GM18505 (cell line): ENCODE measurements at regions not wholly inside any gene's neighbourhood (a gene's known extent, or its start where the extent isn't known, plus 50 kb on each side); places are given as distances from the start of the nearest gene placed in this dataset.
A peak's percentile ranks its signal among the peaks of the same experiment; 100 is the strongest.

Experiments used
- ATAC-seq: cut with Tn5 transposase; IDR thresholded peaks from one replicate; pipeline ENCODE4 v1.9.1; 2021; ENCODE audit not compliant: unreplicated experiment
- POLR2A ChIP-seq: IDR thresholded peaks from 4 replicates; pipeline ENCODE4 v1.6.1; 2011; ENCODE audit warnings: borderline replicate concordance; ENCODE audit not compliant: insufficient read depth, insufficient read length; ENCODE audit errors: extremely low read depth

DNA sequence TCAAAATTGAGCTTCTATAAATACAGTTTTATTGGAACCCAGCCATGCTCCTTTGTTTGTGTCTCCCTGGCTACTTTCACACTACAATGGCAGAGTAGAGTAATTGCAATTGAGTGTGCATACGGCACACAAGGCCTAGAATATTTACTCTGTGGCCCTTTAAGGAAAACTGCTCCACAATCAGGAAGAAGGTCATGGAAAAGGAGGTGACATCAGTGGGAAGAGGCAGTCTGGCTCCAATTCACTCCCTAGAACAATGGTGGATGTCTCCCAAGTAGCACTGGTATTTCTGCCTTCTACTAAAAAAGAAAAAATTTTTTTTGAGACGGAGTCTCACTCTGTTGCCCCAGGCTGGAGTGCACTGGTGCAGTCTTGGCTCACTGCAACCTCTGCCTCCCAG, 51.3 kb downstream of the KRTAP19-8 start:
- ATAC-seq, result no peak
- TF ChIP-seq POLR2A, result no peak

- TF ChIP-seq POLR2A, result no peak
- no peak for ATAC-seq
Observed at GRCh38 chr21:30984889-30985288, 53.4 kb downstream of the KRTAP19-8 start.

- no peak for ATAC-seq
- no peak for TF ChIP-seq POLR2A
Observed at GRCh38 chr21:30981403-30981802, 56.9 kb downstream of the KRTAP19-8 start.

DNA sequence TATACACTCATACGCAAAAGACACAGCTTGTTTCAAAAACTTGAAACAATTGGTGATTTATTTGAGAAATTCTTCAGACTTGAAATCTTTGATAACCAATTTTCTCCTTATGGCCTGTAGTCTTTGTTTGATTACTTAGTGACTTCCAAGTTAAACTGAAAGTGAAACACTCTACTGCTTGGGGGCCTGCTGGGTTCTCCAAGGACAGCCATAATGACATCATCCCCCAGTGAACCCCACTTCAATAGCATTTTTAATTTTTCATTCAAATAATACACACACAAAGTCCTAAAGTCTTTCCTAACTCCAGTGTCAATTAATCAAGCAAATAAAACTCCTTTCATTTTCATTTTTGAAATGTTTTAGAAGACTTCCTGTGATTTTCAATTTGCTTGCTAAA, 59.2 kb downstream of the KRTAP19-8 start:
- ATAC-seq, result no peak
- TF ChIP-seq POLR2A, result no peak

DNA sequence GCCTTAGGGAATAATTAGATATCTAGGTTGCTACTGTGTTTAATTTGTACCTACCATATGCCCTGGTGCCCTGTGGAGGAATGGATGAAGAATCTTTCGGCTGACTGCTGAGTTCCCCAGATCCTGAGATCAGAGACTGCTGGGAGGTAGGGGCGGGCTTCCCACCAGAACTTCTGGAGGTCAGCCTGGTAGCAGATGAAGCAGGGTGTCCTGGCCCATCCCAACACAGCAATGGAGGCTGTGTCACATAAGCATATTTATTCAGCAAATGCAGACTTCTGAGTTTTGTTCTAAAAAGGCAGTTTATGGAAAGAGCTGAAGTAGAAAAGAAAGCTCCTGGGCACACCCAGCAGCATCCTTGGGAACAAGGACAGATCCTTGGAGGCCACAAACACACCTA, 74.0 kb downstream of the KRTAP19-8 start:
- no peak for TF ChIP-seq POLR2A
- no peak for ATAC-seq

DNA sequence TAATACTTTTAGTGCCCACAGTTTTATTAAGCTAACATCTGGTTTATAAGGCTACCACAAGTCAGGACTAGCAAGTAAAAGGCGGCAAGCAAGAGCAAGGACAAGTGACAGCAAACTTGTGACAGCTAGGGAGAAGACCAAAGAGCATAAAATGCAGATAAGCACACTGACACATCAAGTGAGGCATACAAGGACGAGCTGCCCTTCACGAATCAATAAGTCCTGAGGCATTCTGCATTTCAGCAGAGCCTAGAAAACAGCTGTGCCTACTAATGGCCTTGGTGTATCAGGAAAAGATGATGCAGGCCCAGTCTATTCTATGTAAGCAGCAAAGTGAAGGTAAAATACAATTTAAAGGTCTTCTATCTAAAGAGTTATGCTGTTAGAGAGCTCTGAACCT, 74.8 kb downstream of the KRTAP19-8 start:
- no peak for ATAC-seq
- no peak for TF ChIP-seq POLR2A

GRCh38 chr21:30962013-30962412, 76.3 kb downstream of the KRTAP19-8 start:
- peak; percentile 52 for ATAC-seq

DNA sequence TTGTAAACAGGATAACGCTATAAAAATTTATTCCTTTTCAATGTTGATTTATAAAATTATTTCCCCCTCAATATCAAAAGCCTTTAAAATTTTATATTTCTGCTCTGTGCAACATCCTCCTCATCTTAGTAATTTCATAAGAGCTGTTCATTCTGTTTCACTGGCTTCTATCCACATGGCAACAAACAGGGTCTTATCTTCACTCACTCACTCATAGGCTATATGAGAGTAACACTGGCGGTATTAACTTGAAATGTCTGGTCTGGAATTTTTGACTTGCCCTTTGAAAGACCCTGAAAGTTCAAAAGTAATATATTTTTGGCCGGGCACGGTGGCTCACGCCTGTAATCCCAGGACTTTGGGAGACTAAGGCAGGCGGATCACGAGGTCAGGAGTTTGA, 77.4 kb upstream of the KRTAP11-1 start:
- no peak for TF ChIP-seq POLR2A
- no peak for ATAC-seq

More at GRCh38 chr21:30962013-30962412, 76.3 kb downstream of the KRTAP19-8 start:
- TF ChIP-seq POLR2A, result no peak

GRCh38 chr21:30957010-30957409, 75.6 kb upstream of the KRTAP11-1 start:
- TF ChIP-seq POLR2A, result no peak
- no peak for ATAC-seq

DNA sequence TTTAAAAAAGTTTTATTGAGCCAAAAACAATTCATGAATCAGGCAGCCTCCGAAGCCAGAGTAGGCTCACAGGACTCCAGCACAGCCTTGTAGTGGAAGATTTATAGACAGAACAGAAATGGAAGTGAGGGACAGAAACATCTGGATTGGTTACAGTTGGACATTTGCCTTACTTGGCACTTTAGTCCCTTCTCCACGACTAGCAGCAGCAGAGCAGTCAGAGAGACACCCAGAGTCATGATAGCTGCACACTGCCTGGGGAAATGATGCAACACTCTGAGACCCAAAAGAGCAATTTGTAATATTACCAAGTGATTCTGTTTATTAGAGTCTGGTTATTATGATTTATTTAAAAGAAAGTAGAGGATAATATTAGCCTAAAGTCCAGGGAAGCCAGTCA, 72.2 kb upstream of the KRTAP11-1 start:
- ATAC-seq, result no peak
- TF ChIP-seq POLR2A, result no peak

GRCh38 chr21:30947141-30947540, 65.8 kb upstream of the KRTAP11-1 start:
- TF ChIP-seq POLR2A, result no peak
- no peak for ATAC-seq

DNA sequence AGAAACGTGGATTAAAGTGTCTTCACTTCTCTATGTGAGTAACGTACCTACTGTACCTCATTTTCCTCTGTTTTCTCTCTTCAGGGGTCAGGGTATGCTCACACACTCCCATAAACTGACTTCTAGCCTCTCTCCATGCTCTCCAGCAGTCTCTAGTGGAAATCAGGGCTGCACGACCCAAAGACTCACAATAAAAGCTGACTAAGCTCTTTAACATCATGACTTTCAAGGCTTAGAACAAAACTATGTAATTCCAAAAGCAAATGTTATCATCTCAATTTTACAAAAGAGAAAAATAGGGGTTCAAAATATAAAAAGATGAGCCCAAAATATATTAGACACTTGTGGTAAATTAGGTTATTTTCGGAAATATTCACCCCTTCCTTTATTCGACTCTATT, 62.5 kb upstream of the KRTAP11-1 start:
- no peak for ATAC-seq
- no peak for TF ChIP-seq POLR2A

GRCh38 chr21:30943243-30943642, 61.9 kb upstream of the KRTAP11-1 start:
- no peak for TF ChIP-seq POLR2A
- ATAC-seq, result no peak

GRCh38 chr21:30942192-30942591, 60.8 kb upstream of the KRTAP11-1 start:
- no peak for TF ChIP-seq POLR2A
- no peak for ATAC-seq

DNA sequence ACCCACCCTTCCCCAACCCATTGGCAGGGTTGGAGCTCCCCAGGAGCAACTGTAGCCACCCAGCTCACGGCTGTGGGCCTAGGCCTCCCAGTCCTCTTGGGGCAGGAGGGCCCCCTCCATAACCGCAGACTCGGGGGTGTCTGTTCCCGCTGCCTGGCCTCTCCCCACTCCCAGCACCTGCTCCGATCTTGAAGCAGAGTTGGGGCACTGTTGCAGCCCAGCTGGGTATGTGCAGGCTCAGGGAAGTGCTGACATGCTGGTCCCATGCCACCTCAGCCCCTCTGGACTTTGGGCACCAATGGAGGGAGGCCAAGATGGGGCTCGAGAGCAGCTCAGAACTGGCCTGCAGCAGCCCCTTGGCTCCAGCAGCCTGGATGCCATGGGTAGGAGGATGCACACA, 54.8 kb upstream of the KRTAP11-1 start:
- no peak for TF ChIP-seq POLR2A
- ATAC-seq, result no peak
